ENCODE measurements at regions not wholly inside any gene's neighbourhood (a gene's known extent, or its start where the extent isn't known, plus 50 kb on each side); places are given as distances from the start of the nearest gene placed in this dataset.

DNA sequence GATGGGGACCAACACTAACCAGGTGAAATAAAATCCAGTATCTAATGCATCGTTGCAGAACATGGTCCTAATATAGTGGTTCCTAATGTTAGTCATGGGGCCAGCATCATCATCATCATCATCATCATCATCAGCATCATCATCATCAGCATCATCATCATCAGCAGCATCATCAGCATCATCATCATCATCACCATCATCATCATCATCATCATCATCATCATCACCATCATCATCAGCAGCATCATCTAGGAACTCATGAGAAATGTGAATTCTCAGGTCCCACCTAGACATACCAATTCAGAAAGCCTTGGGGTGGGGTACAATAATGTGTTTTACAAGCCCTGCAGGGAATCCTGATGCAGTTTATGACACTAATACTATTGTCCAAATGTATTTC lies 179.4 kb upstream of the LRRN1 start:
- TF ChIP-seq, protein P1, sequence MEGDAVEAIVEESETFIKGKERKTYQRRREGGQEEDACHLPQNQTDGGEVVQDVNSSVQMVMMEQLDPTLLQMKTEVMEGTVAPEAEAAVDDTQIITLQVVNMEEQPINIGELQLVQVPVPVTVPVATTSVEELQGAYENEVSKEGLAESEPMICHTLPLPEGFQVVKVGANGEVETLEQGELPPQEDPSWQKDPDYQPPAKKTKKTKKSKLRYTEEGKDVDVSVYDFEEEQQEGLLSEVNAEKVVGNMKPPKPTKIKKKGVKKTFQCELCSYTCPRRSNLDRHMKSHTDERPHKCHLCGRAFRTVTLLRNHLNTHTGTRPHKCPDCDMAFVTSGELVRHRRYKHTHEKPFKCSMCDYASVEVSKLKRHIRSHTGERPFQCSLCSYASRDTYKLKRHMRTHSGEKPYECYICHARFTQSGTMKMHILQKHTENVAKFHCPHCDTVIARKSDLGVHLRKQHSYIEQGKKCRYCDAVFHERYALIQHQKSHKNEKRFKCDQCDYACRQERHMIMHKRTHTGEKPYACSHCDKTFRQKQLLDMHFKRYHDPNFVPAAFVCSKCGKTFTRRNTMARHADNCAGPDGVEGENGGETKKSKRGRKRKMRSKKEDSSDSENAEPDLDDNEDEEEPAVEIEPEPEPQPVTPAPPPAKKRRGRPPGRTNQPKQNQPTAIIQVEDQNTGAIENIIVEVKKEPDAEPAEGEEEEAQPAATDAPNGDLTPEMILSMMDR (IDR thresholded peaks at IDR 0.05; ENCODE audit: borderline replicate concordance, extremely low read depth, low read length, poor library complexity, severe bottlenecking), result no peak
- no peak for TF ChIP-seq EZH2 (IDR thresholded peaks at IDR 0.05; ENCODE audit: borderline replicate concordance, low read depth, low read length, severe bottlenecking)
- H2AFZ ChIP-seq (ENCODE audit: low read depth, low read length), result no peak overlapping the region
- no peaks in the 10 kb centered on the region for H4K20me1 ChIP-seq (ENCODE audit: insufficient read depth, low read length)
- no peak overlapping the region for H3K4me3 ChIP-seq (ENCODE audit: low read depth in 1 of 2, low read length in 2 of 2)
- no peaks in the 10 kb centered on the region for H3K79me2 ChIP-seq (ENCODE audit: insufficient read depth, low read length)
- no peaks in the 10 kb centered on the region for H3K4me1 ChIP-seq (ENCODE audit: insufficient read depth, low read length)
- no peaks in the 10 kb centered on the region for H3K27me3 ChIP-seq (ENCODE audit: insufficient read depth, low read length, poor library complexity)
- no peaks in the 10 kb centered on the region for H3K9me3 ChIP-seq (ENCODE audit: insufficient read depth, low read length, severe bottlenecking)
- H3K36me3 ChIP-seq (ENCODE audit: insufficient read depth, low read length), result no peaks in the 10 kb centered on the region
- ATAC-seq (ENCODE audit: insufficient read depth, low read depth) (no peak), DNase-seq (no peak)
- H3K4me2 ChIP-seq (ENCODE audit: insufficient read depth, low read length), result no peak overlapping the region
- H3K9ac ChIP-seq (ENCODE audit: low read depth, low read length), result no peak overlapping the region
- no peak overlapping the region for H3K27ac ChIP-seq (ENCODE audit: low read length)

DNA sequence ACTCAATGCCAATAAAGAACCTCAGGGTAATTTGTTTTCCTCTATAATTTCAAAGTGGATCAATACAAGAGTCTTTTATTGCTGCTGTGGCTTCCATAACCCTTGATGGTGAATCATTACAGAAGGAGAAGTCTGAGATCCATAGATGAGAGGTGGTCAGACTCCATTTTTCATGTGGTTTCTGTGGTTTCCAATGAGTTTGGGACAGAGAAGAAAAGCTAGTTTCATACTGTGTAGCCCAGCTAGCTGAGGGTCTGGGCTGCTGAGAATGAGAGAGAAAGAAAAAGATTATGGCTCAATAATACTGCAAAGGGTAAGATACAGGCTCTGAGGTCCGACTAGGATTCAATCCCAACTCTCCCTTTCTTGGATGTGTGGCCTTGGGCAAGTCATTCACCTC lies 180.6 kb upstream of the LRRN1 start:
- Histone ChIP-seq H4K20me1 (ENCODE audit: insufficient read depth, low read length) (no peaks in the 10 kb centered on the region), H3K79me2 (ENCODE audit: insufficient read depth, low read length) (no peaks in the 10 kb centered on the region), H3K4me3 (ENCODE audit: low read depth in 1 of 2, low read length in 2 of 2) (no peak overlapping the region), H3K9ac (ENCODE audit: low read depth, low read length) (no peak overlapping the region), H3K4me2 (ENCODE audit: insufficient read depth, low read length) (no peak overlapping the region), H2AFZ (ENCODE audit: low read depth, low read length) (no peak overlapping the region), H3K27ac (ENCODE audit: low read length) (no peak overlapping the region), H3K4me1 (ENCODE audit: insufficient read depth, low read length) (no peaks in the 10 kb centered on the region), H3K36me3 (ENCODE audit: insufficient read depth, low read length) (no peaks in the 10 kb centered on the region), H3K9me3 (ENCODE audit: insufficient read depth, low read length, severe bottlenecking) (no peaks in the 10 kb centered on the region), H3K27me3 (ENCODE audit: insufficient read depth, low read length, poor library complexity) (no peaks in the 10 kb centered on the region)
- DNase-seq (no peak), ATAC-seq (ENCODE audit: insufficient read depth, low read depth) (no peak)
- TF ChIP-seq, protein P1 (IDR thresholded peaks at IDR 0.05; ENCODE audit: borderline replicate concordance, extremely low read depth, low read length, poor library complexity, severe bottlenecking), result no peak
- TF ChIP-seq EZH2 (IDR thresholded peaks at IDR 0.05; ENCODE audit: borderline replicate concordance, low read depth, low read length, severe bottlenecking), result no peak

DNA sequence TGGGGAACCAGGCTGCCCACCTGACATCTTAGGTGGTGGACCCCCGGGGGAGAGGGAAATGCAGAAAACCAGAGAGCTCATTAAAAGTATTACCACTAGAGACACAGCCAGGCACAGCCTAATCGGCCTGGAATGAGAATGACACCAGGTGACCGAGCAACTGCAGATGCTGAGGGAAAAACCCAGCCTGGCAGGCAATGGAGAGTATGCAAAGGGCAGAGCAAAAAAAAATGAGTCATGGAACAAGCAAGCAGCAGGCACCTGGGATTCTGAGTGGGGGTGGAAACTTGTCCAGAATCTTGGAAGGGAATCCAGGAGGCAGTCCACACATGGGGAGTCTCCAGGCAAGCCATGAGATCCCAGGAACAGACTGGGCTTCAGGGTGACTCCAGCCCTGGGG lies 183.7 kb upstream of the LRRN1 start:
- no peak for ATAC-seq (ENCODE audit: insufficient read depth, low read depth)
- no peak overlapping the region for H2AFZ ChIP-seq (ENCODE audit: low read depth, low read length)

More for the DNA sequence above, 183.7 kb upstream of the LRRN1 start:
- no peak overlapping the region for H3K9ac ChIP-seq (ENCODE audit: low read depth, low read length)
- TF ChIP-seq EZH2 (IDR thresholded peaks at IDR 0.05; ENCODE audit: borderline replicate concordance, low read depth, low read length, severe bottlenecking), result no peak
- TF ChIP-seq, protein P1 (IDR thresholded peaks at IDR 0.05; ENCODE audit: borderline replicate concordance, extremely low read depth, low read length, poor library complexity, severe bottlenecking), result no peak
- no peaks in the 10 kb centered on the region for H3K9me3 ChIP-seq (ENCODE audit: insufficient read depth, low read length, severe bottlenecking)
- no peaks in the 10 kb centered on the region for H3K36me3 ChIP-seq (ENCODE audit: insufficient read depth, low read length)
- no peaks in the 10 kb centered on the region for H4K20me1 ChIP-seq (ENCODE audit: insufficient read depth, low read length)
- DNase-seq, result no peak
- no peaks in the 10 kb centered on the region for H3K4me1 ChIP-seq (ENCODE audit: insufficient read depth, low read length)
- H3K27ac ChIP-seq (ENCODE audit: low read length), result no peak overlapping the region
- no peak overlapping the region for H3K4me2 ChIP-seq (ENCODE audit: insufficient read depth, low read length)
- no peak overlapping the region for H3K4me3 ChIP-seq (ENCODE audit: low read depth in 1 of 2, low read length in 2 of 2)
- no peaks in the 10 kb centered on the region for H3K79me2 ChIP-seq (ENCODE audit: insufficient read depth, low read length)
- H3K27me3 ChIP-seq (ENCODE audit: insufficient read depth, low read length, poor library complexity), result no peaks in the 10 kb centered on the region
